GM19455 (cell line): ENCODE measurements at regions not wholly inside any gene's neighbourhood (a gene's known extent, or its start where the extent isn't known, plus 50 kb on each side); places are given as distances from the start of the nearest gene placed in this dataset.

Experiments
- ATAC-seq: cut with Tn5 transposase; IDR thresholded peaks from one replicate; pipeline ENCODE4 v1.9.1; 2021; ENCODE audit not compliant: unreplicated experiment

DNA sequence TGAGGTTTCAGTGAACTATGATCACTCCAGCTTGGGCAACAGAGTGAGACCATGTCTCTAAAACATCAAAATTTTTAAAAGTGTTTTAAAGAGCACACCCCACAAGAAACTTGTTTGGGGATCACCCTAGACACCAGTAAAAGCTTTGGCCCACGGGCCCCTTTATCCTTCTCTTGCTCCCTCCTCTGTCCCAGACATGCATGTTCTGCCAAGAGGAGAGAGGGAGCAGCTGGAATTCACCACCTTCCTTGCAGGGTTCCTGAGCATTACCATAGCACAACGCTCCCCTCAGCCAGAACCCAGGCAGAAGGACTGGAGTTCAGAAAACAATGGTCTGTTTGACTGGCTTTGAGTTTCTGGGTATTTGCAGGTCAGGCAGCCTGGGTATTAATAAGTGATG lies 214.3 kb upstream of the CDH5 start:
- ATAC-seq: no peak

DNA sequence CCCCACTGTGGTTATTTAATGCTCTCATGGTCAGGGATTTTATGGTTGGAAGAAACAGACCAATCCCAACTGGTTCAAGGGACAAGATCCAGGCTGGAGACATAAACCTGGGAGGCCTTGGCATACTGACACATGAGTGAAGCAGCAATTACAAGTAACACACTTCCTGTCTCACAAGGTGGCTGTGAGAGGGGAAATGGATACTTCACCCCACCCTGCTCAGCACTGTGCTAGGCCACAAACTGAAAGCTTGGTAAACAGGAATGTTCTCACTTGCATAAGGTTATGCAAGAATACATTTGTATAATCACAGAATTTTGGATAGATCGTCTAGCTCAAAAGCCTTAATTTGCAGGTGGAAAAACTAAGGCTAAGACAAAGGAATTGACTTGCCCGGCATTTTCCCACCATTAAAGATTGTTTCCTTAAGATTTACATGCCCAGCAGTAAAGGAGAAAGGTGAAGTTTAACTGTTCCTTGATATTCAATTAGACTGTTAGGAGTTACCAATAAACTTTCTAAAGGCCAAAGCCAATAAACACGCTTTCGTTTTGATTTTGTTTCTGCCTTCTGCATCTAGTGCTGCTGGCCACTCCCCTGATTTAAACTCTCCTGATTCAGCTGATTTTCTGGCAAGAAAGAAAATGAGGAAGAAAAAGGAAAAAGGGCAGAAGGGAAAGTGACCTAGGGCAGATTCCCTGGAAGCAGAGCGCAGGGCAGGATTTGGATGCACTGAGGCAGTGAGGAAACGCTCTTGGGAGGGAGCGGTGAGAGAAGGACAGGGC lies 215.6 kb upstream of the CDH5 start:
- ATAC-seq: no peak

DNA sequence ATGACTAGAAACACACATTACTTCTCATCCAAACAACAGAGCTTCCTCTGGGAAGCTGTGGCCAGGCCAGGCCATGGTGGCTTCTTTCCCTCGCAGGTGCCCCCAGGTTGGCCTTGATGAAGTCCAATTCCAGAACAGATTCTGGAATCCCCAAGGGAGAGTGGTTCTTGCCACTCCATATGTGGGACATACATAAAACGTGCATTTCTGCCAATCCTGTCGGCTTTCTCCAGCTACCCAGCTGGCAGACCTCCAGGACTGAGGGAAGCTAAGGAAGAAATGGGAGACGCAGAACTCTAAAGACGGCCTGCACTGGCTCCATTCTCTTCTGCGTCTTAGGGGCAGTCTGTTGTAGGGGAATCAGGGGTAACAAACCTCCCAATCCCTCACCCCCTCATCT lies 219.2 kb upstream of the CDH5 start:
- ATAC-seq: no peak

DNA sequence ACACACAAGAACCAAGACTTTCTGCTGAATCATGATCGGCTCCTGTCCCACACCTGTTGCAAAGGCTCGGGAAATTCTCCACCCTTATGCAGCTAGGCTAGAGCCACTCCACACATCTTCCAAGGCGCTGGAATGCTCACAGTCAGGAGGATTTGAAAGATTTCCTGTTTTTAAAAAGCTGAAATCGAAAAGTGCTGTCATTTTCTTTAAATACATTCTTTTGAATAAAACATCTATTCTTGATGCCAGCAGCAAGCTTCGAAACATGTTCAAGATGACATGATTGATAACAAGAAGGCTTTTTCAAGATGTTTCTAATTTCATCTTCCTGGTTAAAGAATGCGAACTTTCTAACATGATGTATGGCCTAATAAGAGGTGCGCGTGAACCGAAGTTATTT lies 219.7 kb upstream of the CDH5 start:
- ATAC-seq: no peak

DNA sequence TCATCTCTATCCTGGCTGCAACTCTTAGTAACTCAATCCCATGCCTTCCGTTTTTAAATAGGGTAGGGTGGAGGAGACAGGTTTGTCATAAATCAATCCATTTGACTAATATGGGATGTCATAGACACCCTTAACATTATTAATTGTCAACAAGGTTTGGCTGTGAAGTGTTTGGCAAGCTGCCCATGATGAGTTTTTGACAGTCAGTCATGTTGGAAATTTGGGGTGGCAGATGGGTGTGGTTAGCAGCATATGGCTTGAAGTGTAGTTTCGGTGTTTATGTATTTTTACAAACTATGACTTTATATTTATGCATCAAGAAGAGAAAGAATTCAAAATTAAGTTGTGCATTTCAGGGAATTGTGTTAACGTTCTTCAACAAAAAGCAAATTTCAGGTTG lies 221.8 kb upstream of the CDH5 start:
- no peak for ATAC-seq

DNA sequence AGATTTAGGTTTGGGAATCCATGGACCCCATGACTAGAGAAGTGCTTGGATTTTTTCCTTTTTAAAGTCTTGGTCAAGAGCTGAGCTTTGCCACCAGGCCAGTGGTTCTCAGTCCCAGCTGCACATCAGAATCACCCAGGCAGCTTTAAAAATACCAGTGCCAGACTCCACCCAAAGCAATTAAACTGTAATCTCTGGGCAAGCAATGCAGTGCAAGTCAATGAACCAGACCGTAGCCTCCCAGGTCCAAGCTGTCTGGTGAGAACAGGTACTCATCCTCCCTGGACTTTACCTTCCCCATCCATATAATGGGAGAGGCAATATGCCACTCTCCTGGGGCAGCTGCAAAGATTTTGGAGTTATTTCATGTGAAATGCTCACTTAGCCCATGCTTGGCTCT lies 223.1 kb upstream of the CDH5 start:
- no peak for ATAC-seq

DNA sequence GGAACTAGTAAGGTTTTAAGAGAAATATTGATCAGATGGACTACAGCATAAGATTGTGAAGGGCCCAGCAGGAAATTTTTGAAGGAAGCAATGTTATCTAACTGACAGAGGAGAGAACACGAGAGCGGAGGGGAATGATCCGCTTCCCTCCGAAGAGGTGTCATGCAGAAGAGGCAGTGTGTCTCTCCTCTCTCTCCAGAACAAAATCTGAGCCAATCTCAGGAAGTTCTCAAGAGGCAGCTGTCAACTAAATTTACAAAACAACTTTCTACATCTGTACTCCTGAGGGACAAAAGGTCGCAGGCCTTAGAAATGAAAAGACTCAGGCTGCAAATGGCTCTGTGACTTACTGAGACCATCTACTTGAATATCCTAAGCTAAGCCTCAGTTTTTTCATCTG lies 224.6 kb upstream of the CDH5 start:
- no peak for ATAC-seq

DNA sequence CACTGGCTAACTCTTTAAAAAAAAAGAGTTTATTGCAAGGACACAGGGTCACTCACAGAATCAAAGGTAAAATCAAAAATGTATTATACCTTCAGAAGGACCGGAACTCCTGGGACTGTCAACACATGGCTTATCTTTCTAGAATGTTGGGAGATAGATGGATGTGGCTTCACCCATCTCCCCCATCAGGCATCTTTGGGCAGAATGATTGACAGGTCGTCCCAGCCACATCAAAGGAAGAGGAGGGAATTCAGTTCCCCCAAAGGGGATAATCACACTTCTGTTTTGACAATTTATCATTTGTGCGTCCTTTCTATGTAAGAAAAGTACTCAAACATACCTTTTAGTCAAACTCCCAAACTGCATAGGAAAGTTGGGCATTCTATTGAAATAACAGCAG lies 228.6 kb upstream of the CDH5 start:
- ATAC-seq: no peak

DNA sequence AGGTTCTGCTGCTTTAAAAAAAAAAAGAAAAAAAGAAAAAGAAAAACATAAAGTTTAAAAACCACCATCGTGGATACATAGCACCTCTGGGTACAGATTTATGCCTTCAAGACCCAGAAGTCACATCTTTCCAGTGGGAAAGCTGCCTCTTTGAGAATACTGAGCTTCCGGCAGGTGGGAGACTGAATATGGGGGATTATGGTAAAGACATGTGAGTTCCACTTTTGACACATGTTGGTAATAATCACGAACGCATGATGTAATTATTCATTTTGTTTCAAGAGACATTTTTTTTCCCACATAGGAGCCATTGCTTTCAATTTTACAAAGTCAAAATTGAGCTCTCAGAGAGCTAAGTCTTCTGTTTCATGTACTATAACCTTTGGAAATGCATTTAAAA lies 229.7 kb upstream of the CDH5 start:
- no peak for ATAC-seq

DNA sequence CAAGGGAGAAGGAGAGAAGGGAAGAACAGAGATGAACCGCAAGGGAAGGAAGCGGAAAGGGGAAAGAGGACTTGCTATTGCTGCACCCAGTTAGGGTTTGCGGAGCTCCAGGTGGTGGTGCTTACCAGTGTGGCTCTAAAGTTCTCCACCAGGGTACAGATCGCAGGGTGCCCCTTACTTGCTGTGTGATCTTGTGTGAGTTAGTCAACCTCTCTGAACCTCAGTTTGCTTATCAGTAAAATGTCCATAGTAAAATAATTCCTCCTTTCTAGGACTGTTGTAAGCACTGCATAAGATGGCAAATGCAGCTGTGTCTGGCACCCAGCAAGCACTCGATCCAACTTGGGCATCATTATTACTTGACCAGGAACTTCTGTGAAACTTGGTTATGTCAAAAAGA lies 230.7 kb upstream of the CDH5 start:
- ATAC-seq: no peak

DNA sequence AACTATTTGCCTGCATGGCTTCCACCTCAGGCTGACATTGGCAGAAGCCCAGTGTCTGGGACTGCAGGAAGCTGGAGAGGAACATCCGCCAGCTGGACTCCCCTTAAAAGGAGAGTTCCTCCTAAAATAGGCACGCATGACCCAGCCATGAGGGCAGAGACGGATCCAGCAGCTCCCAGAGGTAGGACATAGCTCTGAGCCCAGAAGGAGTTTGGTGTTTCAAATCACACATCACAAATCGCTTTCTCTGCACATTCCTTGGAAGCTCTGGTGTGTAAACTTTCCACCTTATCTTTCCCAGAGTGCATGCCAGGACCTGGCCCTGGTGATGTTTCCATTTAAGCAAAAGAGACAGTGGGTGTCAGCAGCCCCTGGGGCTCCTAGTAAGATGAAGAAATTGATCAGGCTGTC lies 231.1 kb upstream of the CDH5 start:
- no peak for ATAC-seq

DNA sequence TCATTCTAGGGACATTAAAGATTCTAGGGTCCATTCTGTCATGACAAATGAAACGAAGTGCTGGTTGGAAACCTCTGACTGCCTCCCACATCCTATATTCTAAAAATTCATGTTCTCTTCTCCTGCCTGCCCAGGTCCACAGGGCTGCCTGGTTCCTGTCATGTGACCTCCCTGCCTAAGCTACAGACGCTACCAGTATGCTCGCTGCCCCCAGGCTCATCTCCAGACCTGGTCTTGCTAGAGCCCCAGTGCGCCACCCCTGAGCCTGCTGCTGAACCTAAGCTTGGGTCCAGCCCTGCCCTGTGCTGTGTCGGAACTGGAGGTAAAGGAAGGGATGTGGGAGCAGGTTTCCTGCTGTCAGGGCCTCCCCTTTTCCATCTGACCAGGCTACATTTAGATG lies 231.6 kb upstream of the CDH5 start:
- no peak for ATAC-seq

DNA sequence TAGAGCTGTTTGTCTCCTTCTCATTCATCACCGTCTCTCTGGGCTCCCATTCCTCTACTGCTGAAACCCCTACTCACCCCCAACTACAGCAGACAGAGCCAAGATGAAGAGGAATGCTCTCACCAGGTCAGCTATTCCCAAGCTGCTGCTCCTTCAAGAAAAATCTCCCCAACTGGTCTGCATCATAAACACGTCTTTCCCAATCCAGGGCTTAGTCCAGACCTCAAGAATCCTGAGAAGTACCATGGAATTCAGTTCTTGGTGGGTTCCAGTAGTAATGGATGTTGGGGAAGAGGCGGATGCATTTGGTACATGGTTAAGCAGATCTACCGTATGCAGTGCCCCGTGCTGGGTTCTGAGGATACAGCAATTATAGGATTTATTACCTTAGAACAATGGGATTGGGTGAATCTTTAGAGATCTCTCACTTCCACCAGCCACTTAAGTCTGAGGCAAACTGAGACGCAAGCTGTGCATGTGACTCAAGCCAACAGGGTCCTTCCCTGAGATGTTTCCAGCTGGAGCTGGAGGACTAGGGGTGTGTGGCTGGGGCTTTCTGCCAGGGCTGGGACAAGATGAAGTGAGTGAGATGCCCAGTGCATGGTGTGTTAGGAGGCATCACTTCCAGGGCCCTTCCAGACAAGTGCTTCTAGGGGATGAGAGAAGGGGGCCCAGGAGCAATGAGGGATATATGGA lies 232.7 kb upstream of the CDH5 start:
- no peak for ATAC-seq

DNA sequence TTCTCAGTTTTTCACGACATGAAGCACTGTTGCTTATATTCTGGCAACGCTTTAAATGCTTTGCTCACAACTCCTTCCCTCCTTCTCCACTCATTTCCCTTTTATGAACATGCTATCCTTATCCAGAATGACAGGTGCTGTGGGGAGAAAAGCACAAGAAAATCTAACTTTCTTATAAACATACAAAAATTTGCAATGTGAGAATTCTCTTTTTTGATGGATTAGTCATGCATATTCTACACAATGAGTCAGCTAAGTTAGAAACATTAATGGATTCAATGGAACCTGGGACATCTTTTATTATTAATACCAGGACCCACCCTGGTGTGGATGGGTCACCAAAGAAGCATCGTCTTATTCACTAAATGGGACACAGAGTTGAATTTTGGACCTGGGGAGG lies 234.6 kb upstream of the CDH5 start:
- ATAC-seq: no peak

DNA sequence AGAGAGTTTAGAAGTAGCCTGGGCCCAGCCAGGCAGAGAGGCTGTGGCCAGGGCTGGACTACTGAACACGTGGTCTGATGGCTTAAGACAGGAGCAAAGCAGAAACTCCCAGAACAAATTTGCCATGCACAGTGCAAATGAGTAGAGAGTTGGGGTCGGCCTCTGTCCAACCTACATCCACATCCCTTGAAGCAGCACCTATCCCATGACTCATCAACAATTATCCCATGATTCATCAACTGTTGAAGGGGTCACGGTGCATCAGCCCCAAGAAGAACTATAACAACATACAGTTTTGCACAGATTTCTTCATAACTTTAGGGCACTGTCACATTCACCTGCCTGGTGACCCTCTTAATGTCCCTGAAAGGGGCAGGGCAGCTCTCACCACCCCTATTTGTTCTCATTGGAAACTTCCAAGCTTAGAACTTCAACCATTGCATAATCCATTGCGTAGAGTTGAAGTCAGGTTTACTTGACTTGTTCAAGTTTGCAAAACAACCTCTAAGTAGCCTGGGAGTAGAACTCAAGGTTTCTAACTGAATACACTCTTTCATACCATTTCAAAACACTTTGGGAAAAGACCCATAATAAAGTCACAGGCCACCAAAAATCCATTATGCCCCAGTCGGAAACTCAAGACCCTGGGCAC lies 235.2 kb upstream of the CDH5 start:
- no peak for ATAC-seq

DNA sequence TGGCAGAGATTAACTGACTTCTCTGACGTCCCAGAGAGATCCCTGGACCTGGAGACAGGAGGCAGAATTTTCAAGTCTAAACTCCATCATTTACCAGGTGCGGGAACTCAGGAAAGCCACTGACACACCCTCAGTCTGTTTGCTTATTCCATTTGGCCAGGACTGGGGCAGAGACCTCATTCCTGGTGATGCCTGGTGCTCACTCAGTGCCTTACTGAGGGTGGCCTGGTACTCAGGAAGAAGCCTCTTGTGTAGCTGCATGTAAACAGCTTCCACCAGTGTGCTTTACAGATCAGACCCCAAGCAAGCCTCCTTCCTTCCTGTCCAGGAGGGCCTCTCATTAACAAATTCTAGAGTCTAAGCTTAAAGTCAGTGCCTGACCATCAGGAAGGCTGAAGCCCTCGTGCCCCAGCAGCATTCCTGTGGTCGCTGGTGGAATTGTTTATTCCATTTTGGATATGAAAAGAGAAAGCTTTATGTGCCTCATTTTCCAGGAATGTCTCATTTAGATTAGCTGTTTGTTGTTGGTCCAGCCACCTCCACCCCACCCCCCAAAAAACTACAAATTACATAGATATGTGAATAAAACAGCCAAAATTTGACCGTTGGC lies 236.1 kb upstream of the CDH5 start:
- ATAC-seq: no peak

DNA sequence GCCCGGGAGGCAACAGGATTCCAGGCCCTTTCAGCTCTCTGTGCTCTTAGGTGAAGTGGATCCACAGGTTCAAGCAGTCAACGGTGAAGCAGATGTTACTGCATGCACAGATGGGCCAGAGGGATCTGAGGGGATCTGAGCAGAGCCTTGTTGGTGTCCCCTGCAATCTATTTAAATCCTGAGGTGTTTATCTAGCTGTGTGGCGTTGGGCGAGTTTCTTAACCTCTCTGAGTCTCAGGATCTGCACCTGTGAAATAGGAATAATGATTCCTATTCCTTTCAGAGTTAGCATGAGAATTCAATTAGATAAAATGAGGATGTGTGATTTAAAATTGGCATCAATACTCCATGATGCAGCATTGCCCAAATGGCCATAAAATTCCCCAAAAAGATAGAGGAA lies 237.3 kb upstream of the CDH5 start:
- ATAC-seq: no peak

DNA sequence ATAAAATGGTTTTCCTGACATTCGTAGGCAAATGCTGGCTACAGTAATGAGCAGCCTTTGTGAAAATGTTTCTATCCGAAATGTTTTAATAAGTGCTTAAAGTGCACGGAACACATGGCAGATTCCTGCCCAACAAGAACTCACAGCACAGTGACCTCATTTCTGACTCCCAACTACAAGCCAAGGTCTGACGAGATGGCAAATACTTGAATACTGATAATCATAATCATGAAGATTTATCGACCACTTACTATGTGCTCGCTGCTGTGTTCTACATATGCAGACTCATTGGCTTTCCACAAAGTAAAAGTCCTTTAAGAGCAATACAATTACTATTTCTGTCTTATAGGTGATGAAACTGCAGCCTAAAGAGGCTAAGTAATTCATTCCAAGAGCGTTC lies 238.1 kb upstream of the CDH5 start:
- ATAC-seq: no peak

DNA sequence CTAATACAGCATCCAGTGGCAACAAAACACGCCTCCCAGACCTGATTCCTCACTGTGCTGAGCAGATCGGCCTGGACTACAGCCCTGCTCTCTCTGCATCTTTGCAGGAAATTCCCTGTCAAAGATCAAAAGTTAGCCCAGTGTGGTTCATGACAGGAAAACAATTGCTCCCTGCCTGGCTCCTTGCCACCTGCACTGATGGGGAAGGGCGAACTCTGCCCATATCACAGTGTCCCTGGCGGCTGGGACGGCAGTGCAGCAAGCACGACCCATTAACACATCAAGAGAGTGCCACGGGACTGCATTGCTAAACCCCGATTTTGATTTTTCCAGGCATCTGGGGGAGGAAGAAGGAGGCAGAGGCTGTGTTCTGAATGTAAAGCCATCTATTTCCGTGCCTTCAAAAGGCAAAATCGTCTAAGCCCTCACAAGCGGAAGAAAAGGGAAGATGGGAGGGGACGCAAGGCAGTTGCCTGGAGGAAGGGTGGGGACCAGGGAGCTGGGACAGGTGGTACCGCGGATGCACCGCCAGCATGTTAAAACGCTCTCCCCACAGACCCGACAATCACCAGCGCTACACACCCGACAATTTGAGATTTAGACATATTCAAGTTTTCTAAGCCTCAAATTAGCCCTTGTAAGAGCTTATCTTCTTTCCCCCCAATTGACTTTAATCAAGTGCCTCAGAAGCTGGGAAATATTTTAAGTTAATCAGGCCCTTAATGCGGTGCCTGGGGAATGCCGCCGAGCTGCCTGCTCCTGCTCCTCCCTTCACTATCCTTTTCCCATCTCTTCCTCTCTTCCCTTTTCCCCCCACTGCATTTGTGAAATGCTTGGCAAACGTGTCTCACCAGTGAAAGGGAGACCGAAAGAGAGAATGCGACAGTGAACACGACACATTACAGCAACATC lies 238.8 kb upstream of the CDH5 start:
- no peak for ATAC-seq

DNA sequence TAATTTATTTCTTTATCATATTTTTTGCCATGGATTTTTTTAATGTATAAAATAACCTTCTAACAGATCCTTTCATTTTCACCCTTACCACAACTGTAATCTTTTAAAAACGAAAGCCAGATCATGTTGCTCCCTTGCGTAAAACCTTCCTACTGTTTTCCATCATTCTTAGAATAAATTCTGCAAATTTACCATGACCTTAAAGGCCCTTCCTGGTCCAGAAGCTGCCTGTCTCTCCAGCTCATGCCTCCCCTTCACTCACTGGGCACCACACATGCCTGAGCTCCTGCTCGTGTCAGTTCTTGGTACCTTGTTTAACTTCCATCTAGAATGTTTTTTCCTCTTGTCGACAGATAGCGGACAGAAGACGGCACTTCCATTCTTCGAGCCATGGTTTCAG lies 245.0 kb upstream of the CDH5 start:
- no peak for ATAC-seq

DNA sequence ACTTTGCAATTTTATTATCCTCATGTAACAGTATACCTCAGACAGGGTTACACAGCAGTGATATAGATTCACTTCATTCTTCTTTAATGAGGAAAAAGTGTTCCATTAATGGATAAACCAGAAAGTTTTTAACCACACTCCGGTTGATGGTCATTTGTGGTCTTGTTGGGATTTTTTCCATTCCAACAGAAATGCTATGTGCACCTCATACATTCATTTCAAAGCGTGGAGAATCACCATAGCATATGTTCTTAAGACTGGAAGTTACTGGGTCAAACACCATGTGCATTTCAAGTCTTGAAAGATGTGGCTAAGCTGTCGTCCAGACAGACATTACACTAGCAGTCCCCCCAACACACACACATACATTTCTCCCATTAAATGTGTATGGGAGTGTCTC lies 245.8 kb upstream of the CDH5 start:
- ATAC-seq: no peak
